Skin epidermis (tissue), 12 donors: ENCODE measurements at regions not wholly inside any gene's neighbourhood (a gene's known extent, or its start where the extent isn't known, plus 50 kb on each side); places are given as distances from the start of the nearest gene placed in this dataset.

Source experiments
- H3K27ac ChIP-seq, 21 experiments: fragments of 200-600 bp; sonication (generic) in 11 of 21; one replicate each; pipeline ENCODE4 v1.5.0; 2020; ENCODE audit warnings: mild to moderate bottlenecking in 3 of 21, inconsistent platforms in 2 of 21, moderate library complexity in 2 of 21
- H3K4me3 ChIP-seq, 7 experiments: fragments of 200-600 bp; sonication (generic) in 2 of 7; one replicate each; pipeline ENCODE4 v1.5.0; 2020; ENCODE audit warnings: inconsistent platforms in 2 of 7, mild to moderate bottlenecking in 2 of 7, moderate library complexity in 1 of 7

DNA sequence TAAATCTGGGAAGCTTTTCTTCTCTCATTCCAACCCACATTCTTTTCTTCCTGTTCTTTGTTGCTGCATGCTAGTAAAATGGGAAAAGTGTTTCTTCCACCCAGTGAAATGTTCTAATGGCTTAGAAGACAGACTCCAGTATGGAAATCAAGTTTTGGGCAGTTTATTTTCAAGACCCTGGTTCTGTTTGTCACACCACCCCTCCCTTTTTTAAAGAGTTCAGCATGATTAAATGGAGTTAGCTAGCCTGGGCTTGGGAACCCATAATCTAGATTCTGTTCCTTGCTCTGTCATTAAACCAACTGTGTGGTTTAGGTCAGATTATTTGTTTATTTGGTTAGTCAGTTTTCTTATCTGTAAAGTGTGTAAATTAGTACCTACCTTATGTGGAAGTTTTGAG lies 151.8 kb upstream of the NT5C1B start:
- no peak overlapping the region for H3K4me3 ChIP-seq
- no peak overlapping the region for H3K27ac ChIP-seq

- Histone ChIP-seq H3K27ac (no peak overlapping the region), H3K4me3 (no peak overlapping the region)
Measured at GRCh38 chr2:18740474-18740881, 151.1 kb upstream of the NT5C1B start.

GRCh38 chr2:18731666-18732065 lies 142.3 kb upstream of the NT5C1B start:
- H3K27ac ChIP-seq: no peak overlapping the region
- no peak overlapping the region for H3K4me3 ChIP-seq

DNA sequence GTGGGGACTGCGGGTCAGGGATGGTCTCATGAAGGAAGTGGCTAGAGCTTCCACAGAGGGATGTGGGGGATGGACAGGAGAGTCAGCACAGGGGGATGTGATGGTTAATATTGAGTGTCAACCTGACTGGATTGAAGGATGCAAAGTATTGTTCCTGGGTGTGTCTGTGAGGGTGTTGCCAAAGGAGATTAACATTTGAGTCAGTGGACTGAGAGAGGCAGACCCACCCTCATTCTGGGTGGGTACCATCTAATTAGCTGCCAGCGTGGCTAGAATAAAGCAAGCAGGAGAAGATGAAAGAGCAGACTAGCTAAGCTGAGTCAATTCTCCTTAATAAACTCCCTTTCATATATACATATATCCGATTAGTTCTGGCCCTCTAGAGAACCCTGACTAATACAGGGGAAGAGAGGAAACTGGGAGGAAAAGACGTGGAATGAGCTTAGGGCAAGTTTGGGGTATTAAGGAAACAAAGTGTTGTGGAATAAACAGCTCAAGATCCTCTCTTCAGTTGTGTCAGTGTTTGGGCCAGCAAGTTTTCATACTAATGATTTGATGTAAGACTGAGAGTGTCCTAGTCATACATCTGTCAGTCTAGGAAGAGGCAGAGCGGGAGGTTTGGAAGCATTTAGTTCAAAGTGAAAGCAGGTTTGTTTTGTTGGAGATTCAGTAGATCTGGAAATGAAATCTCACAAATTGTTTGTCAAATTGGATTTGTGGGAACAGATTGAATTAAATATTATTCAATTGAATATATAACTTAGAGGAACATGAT lies 135.2 kb upstream of the NT5C1B start:
- Histone ChIP-seq H3K4me3 (no peak overlapping the region), H3K27ac (no peak overlapping the region)

GRCh38 chr2:18723219-18723618 lies 133.8 kb upstream of the NT5C1B start:
- Histone ChIP-seq H3K4me3 (no peak overlapping the region), H3K27ac (no peak overlapping the region)

GRCh38 chr2:18722101-18722500 lies 132.7 kb upstream of the NT5C1B start:
- H3K4me3 ChIP-seq: no peak overlapping the region
- no peak overlapping the region for H3K27ac ChIP-seq

DNA sequence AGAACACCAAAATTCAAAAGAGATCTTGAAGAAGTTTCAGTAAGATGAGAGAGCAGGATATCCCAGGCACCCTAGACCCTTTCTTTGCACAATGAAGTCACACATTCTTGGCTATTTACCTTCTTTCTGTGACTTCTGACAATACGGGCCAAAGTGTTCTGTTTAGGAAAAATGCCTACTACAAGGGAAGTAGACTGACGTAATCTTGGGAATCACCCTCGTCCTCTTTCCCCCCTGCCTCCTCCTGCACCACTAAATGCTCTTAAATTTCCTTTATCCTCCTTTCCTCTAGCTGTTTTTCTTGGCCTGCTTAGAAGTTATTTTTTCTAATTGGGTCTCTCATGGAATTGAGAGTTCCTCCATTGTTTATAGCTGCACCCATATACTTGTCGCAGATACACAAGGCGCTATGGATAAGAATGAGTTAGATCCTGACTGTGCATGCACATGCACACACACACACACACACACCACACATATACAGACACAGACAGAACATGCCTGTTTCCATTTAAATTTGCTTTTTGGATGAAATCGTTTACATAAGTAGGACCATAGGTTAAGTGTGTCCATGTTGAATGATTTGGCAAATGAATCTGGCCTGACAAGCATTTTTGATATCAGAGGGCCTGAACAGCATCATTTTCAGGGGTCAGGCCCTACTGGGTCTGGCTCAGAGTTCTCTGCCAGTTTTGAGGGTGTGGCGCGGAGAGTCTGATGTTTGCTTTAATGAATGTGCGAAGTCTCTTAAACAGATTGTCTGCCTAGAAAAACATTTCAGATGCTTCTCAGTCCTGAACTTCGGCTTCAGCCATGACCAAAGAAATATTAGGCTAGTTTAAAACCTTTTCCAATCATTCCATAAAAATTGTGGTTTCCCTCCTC lies 131.9 kb upstream of the NT5C1B start:
- H3K27ac ChIP-seq: no peak overlapping the region
- H3K4me3 ChIP-seq: no peak overlapping the region

GRCh38 chr2:18719978-18720775 lies 130.8 kb upstream of the NT5C1B start:
- Histone ChIP-seq H3K27ac (no peak overlapping the region), H3K4me3 (no peak overlapping the region)

DNA sequence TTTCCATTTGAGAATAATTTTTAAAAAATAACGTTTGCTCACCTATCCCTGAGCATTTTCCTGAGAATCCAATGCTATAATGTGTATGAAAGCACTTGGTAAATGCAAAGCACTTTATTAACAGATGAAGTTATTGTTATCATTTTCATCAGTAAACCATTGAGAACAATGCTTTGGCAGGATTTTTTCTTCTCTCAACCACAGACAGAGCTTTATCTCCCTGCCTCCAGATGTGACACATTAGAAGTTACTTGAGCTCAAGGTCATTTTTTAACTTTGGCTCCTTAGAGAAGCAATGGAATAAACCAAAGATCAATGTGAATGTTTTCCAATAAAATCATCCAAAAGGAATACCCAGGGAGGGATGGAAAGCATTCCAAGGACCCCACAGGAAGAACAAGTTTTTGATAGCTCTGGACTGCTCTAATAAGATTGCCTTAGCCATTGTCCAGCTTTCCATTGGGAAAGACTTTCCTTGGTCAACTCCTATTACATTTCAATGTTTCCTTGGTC lies 118.9 kb upstream of the NT5C1B start:
- Histone ChIP-seq H3K27ac (no peak overlapping the region), H3K4me3 (no peak overlapping the region)

GRCh38 chr2:18706001-18706400 lies 116.6 kb upstream of the NT5C1B start:
- H3K27ac ChIP-seq: no peak overlapping the region
- H3K4me3 ChIP-seq: no peak overlapping the region

DNA sequence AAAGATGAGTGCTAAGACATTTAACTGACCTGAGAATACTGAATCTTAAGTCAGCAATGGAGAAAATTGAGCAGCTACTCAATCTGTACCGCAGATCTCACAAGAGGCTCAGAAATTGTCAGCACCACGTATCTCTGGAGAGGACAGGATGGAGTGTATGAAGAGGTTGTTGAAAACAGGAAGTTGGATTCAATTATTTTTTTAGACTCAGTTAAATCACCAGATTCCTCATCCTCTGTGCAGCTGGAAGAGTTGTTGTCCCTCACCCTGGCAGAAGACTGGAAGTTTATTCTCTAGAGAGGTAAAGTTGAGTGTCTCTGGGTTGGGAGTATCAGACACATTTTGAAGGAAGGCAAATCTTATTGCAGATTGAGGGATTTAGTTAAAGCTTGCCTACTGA lies 114.9 kb upstream of the NT5C1B start:
- Histone ChIP-seq H3K4me3 (no peak overlapping the region), H3K27ac (no peak overlapping the region)

DNA sequence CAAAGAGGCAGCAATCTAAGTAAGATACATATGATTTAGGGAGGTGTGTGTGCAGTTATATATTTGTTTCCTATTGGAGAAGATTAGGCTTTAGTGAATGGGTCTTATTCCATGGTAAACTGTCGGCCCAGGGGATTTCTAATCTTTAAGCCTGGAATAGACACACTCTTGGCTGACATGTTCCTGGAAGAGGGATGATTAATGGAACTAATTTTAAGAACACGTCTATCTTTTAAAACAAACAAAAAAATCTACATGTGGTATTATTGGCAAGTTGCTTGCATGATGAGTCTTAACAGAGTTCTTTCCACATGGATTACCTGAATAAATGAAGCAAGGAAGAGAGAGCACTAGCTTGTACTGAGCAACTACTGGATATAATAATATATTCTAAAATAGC lies 114.2 kb upstream of the NT5C1B start:
- Histone ChIP-seq H3K4me3 (no peak overlapping the region), H3K27ac (no peak overlapping the region)

DNA sequence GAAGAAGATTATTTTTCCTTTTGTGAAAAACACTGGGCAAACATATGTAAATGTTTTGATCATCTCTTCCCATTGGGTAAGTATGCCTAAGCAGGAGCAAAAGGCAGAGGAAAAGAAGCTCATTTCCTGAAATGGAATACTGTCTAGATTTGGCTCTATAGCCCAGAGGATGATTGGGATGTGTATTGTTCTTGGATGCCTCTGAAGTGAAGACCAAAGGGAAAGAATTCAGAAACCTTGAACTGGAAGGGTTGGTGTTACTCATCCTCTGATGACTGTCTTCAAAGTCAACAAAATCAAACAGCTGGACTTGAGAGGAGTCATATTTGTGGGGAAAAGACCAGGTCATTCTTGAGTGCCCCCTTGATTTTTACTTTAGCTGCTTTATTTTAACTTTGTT lies 112.6 kb upstream of the NT5C1B start:
- Histone ChIP-seq H3K27ac (no peak overlapping the region), H3K4me3 (no peak overlapping the region)

DNA sequence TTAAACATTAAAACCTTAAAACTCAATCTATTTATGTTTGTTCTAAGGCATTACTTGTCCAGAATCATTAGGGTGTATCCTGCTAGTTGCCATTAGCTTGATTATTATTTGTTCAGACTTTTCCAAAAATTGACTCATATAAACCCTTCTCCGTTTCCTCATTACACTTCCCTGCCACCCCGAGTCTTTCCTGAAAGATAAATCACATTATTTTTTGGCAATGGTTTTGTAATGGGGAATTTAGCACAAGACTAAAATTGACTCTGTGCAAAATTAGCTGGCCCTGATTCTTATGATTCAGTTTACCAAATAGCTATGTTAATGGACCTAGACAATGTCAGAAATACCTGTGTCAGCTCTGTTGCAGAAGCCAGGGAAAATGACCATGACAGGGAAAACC lies 112.2 kb upstream of the NT5C1B start:
- Histone ChIP-seq H3K27ac (no peak overlapping the region), H3K4me3 (no peak overlapping the region)

- Histone ChIP-seq H3K4me3 (no peak overlapping the region), H3K27ac (no peak overlapping the region)
Measured at GRCh38 chr2:18690342-18690741, 101.0 kb upstream of the NT5C1B start.

DNA sequence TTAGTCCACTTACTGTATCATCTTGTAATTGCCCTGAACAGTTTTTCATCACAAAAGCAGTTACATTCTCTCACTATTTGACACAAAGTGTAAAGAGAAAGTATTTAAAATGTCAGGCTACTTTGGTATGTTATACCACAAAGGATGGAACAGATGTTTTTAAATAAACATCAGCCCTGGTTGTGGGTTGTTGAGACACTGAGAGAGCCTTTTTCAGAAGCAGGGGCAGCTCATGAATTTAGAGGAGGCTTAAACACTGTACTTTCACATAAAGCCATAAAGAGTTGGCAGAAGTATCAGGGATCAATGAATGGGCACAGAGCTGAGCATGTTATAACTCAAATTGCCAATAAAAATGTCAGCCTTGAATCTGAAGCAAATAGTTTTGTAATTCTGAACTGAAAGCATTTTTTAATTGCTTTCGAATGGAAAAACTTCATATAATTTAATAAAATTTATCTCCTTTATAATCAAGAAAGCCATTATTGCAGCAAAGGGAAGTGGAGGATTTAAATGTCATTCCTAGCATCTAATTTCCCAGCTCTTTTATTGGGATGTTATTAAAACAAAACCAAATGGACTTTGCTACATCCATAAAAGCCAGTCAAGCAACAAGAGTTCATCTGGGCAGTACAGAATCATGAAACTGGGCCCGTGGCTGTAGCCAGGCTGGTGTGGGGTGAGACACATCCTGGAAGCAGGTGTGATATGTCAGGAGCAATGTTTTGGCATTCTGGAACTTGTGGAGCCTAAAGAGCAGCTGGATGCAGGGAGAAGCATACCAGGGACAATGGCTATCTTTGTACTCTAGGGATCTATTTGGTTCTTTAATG lies 95.1 kb upstream of the NT5C1B start:
- Histone ChIP-seq H3K27ac (no peak overlapping the region), H3K4me3 (no peak overlapping the region)

- H3K4me3 ChIP-seq: no peak overlapping the region
- no peak overlapping the region for H3K27ac ChIP-seq
Measured at GRCh38 chr2:18682681-18683080, 93.3 kb upstream of the NT5C1B start.

GRCh38 chr2:18677280-18677679 lies 87.9 kb upstream of the NT5C1B start:
- H3K27ac ChIP-seq: no peak overlapping the region

DNA sequence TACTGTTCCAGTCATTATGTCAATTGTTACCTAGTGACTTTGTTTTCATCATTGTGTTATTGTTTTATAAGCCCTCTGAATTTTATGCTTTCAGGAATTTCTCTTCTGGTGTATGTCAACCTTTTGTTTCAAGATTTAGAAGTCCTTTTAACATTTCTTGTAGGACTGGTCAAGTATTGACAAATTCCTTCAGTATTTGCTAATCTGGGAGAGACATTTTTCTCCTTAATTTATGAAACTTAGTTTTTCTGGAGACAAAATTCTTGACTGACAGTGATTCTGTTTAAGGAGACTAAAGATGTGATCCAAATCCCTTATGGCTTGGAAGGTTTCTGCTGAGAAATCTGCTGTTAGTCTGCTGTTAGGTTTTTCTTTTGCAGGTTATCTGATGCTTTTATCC lies 84.9 kb upstream of the NT5C1B start:
- Histone ChIP-seq H3K4me3 (no peak overlapping the region), H3K27ac (no peak overlapping the region)

More at GRCh38 chr2:18677280-18677679, 87.9 kb upstream of the NT5C1B start:
- no peak overlapping the region for H3K4me3 ChIP-seq
